ENCODE measurements at regions not wholly inside any gene's neighbourhood (a gene's known extent, or its start where the extent isn't known, plus 50 kb on each side); places are given as distances from the start of the nearest gene placed in this dataset.

DNA sequence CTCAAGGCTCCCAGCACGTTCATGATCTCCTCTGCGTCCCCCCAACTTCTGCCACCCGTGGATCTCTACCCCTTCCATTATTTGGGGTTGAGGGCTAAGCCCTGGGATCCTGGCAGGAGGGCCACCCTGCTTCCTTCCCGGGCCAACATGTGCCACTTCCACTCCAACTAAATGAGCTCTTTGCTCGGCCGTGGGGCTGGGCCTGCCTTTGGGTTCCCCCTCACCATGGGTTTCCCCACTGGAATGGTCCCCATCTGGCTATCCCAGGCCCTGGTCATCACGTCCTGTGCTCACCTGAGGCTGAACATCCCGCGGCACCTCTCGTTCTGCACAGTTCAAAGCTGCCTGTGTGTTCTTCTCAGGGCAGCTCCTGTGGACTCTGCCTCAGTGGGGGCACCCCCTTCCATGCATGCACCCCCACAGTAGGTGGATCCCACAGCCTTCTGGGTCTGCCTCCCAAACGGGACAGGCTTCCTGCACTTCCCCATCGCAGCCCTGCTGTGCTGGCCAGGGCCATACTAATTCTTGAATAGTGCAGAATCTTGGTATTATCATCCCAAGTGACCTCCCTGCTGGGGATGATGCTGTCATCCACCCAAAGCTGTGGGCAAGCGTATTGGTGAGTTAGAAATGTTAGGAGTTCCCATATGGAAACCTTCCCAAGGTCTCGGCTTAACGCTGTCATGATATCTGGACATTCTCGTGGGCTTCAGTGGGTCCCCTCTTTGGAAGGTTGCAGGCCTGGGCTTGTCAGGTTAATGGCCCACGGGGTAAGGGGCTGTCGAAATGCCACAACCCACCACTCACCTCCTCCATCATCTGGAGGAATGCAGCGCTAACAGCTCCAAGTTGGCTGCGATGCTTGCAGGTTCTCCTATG lies 150.5 kb upstream of the TWIST2 start:
- Histone ChIP-seq H3K4me1 (ENCODE audit: control insufficient read depth in 5 of 5, insufficient read depth in 5 of 5, low read length in 5 of 5) (peaks cover 0 to 38% (median 20%) of the 10 kb centered on the region in 5 donors), H3K36me3 (ENCODE audit: control insufficient read depth in 4 of 4, insufficient read depth in 4 of 4, low read length in 4 of 4) (no peaks in the 10 kb centered on the region), H3K9ac (ENCODE audit: insufficient read depth in 1 of 2, low read length in 2 of 2) (no peak overlapping the region), H3K27ac (ENCODE audit: low read depth in 1 of 2, low read length in 1 of 2) (no peak overlapping the region), H3K27me3 (ENCODE audit: control insufficient read depth in 3 of 3, insufficient read depth in 3 of 3, low read length in 2 of 3) (no peaks in the 10 kb centered on the region), H3K9me3 (ENCODE audit: control insufficient read depth in 4 of 4, insufficient read depth in 3 of 4, low read length in 3 of 4) (no peaks in the 10 kb centered on the region), H3K4me3 (no peak overlapping the region)
- whole genome bisulfite sequencing, 2 donors: 87 to 90% methylated on average over 20 of the region's 20 CpGs
- TF ChIP-seq, protein P1, sequence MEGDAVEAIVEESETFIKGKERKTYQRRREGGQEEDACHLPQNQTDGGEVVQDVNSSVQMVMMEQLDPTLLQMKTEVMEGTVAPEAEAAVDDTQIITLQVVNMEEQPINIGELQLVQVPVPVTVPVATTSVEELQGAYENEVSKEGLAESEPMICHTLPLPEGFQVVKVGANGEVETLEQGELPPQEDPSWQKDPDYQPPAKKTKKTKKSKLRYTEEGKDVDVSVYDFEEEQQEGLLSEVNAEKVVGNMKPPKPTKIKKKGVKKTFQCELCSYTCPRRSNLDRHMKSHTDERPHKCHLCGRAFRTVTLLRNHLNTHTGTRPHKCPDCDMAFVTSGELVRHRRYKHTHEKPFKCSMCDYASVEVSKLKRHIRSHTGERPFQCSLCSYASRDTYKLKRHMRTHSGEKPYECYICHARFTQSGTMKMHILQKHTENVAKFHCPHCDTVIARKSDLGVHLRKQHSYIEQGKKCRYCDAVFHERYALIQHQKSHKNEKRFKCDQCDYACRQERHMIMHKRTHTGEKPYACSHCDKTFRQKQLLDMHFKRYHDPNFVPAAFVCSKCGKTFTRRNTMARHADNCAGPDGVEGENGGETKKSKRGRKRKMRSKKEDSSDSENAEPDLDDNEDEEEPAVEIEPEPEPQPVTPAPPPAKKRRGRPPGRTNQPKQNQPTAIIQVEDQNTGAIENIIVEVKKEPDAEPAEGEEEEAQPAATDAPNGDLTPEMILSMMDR (IDR thresholded peaks at IDR 0.05; ENCODE audit: control extremely low read depth, extremely low read depth): no peak
- DNase-seq (no peak), ATAC-seq (ENCODE audit: insufficient read depth, low FRiP score) (no peak)

- Histone ChIP-seq H3K27ac (ENCODE audit: low read depth in 1 of 2, low read length in 1 of 2) (no peak overlapping the region), H3K9ac (ENCODE audit: insufficient read depth in 1 of 2, low read length in 2 of 2) (no peak overlapping the region), H3K4me1 (ENCODE audit: control insufficient read depth in 5 of 5, insufficient read depth in 5 of 5, low read length in 5 of 5) (peaks cover 0 to 38% (median 21%) of the 10 kb centered on the region in 5 donors), H3K36me3 (ENCODE audit: control insufficient read depth in 4 of 4, insufficient read depth in 4 of 4, low read length in 4 of 4) (no peaks in the 10 kb centered on the region), H3K9me3 (ENCODE audit: control insufficient read depth in 4 of 4, insufficient read depth in 3 of 4, low read length in 3 of 4) (no peaks in the 10 kb centered on the region), H3K4me3 (no peak overlapping the region), H3K27me3 (ENCODE audit: control insufficient read depth in 3 of 3, insufficient read depth in 3 of 3, low read length in 2 of 3) (no peaks in the 10 kb centered on the region)
- DNase-seq (peak in 1 of 3 donors; percentile 52), ATAC-seq (ENCODE audit: insufficient read depth, low FRiP score) (no peak)
- TF ChIP-seq, protein P1 (IDR thresholded peaks at IDR 0.05; ENCODE audit: control extremely low read depth, extremely low read depth): no peak
- 67 to 81% methylated on average over 7 of the region's 7 CpGs for WGBS, 2 donors
Observed at GRCh38 chr2:238698072-238698352, 149.9 kb upstream of the TWIST2 start.

GRCh38 chr2:238698451-238699306 lies 149.2 kb upstream of the TWIST2 start:
- H3K9me3 ChIP-seq (ENCODE audit: control insufficient read depth in 4 of 4, insufficient read depth in 3 of 4, low read length in 3 of 4): no peaks in the 10 kb centered on the region
- no peak overlapping the region for H3K4me3 ChIP-seq
- TF ChIP-seq, protein P1 (IDR thresholded peaks at IDR 0.05; ENCODE audit: control extremely low read depth, extremely low read depth): no peak
- WGBS, 2 donors: 86 to 88% methylated on average over 20 of the region's 20 CpGs
- no peaks in the 10 kb centered on the region for H3K27me3 ChIP-seq (ENCODE audit: control insufficient read depth in 3 of 3, insufficient read depth in 3 of 3, low read length in 2 of 3)
- ATAC-seq (ENCODE audit: insufficient read depth, low FRiP score): no peak
- no peaks in the 10 kb centered on the region for H3K36me3 ChIP-seq (ENCODE audit: control insufficient read depth in 4 of 4, insufficient read depth in 4 of 4, low read length in 4 of 4)
- peak overlapping the region in 1 of 2 donors; percentile 19 for H3K27ac ChIP-seq (ENCODE audit: low read depth in 1 of 2, low read length in 1 of 2)
- no peak overlapping the region for H3K9ac ChIP-seq (ENCODE audit: insufficient read depth in 1 of 2, low read length in 2 of 2)
- no peak for DNase-seq
- H3K4me1 ChIP-seq (ENCODE audit: control insufficient read depth in 5 of 5, insufficient read depth in 5 of 5, low read length in 5 of 5): peaks cover 0 to 38% (median 21%) of the 10 kb centered on the region in 5 donors
